ENCODE measurements at regions not wholly inside any gene's neighbourhood (a gene's known extent, or its start where the extent isn't known, plus 50 kb on each side); places are given as distances from the start of the nearest gene placed in this dataset.

- Histone ChIP-seq H2AFZ (ENCODE audit: low read depth, low read length, poor library complexity, severe bottlenecking) (no peak overlapping the region), H3K4me1 (ENCODE audit: control insufficient read depth in 1 of 2, insufficient read depth in 2 of 2, low read length in 2 of 2) (no peaks in the 10 kb centered on the region), H3K9me3 (ENCODE audit: control insufficient read depth in 1 of 2, insufficient read depth in 1 of 2, low read depth in 1 of 2, low read length in 2 of 2) (no peaks in the 10 kb centered on the region), H3K27me3 (ENCODE audit: insufficient read depth, low read length) (peaks cover 50% of the 10 kb centered on the region), H3K4me3 (replicated peaks in 1 of 2; ENCODE audit: low read depth in 1 of 2, low read length in 2 of 2) (no peak overlapping the region), H4K20me1 (ENCODE audit: insufficient read depth) (no peaks in the 10 kb centered on the region), H3K27ac (ENCODE audit: low read depth, low read length) (no peak overlapping the region), H3K79me2 (ENCODE audit: insufficient read depth, low read length) (no peaks in the 10 kb centered on the region), H3K9ac (ENCODE audit: low read length) (no peak overlapping the region), H3K4me2 (ENCODE audit: low read length) (no peak overlapping the region), H3K9me2 (ENCODE audit: insufficient read depth) (no peaks in the 10 kb centered on the region), H3K36me3 (ENCODE audit: control insufficient read depth in 1 of 2, insufficient read depth in 2 of 2, low read length in 2 of 2) (no peaks in the 10 kb centered on the region)
- no peak for TF ChIP-seq TCF7L2 (IDR thresholded peaks at IDR 0.05; ENCODE audit: borderline replicate concordance, extremely low read depth, insufficient read depth, insufficient read length)
- no peak for TF ChIP-seq SIN3A (IDR thresholded peaks at IDR 0.05; ENCODE audit: low read depth)
- no peak for TF ChIP-seq ZFX (IDR thresholded peaks at IDR 0.05)
- no peak for TF ChIP-seq JUND (IDR thresholded peaks at IDR 0.05)
- TF ChIP-seq, protein P1, sequence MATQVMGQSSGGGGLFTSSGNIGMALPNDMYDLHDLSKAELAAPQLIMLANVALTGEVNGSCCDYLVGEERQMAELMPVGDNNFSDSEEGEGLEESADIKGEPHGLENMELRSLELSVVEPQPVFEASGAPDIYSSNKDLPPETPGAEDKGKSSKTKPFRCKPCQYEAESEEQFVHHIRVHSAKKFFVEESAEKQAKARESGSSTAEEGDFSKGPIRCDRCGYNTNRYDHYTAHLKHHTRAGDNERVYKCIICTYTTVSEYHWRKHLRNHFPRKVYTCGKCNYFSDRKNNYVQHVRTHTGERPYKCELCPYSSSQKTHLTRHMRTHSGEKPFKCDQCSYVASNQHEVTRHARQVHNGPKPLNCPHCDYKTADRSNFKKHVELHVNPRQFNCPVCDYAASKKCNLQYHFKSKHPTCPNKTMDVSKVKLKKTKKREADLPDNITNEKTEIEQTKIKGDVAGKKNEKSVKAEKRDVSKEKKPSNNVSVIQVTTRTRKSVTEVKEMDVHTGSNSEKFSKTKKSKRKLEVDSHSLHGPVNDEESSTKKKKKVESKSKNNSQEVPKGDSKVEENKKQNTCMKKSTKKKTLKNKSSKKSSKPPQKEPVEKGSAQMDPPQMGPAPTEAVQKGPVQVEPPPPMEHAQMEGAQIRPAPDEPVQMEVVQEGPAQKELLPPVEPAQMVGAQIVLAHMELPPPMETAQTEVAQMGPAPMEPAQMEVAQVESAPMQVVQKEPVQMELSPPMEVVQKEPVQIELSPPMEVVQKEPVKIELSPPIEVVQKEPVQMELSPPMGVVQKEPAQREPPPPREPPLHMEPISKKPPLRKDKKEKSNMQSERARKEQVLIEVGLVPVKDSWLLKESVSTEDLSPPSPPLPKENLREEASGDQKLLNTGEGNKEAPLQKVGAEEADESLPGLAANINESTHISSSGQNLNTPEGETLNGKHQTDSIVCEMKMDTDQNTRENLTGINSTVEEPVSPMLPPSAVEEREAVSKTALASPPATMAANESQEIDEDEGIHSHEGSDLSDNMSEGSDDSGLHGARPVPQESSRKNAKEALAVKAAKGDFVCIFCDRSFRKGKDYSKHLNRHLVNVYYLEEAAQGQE (IDR thresholded peaks at IDR 0.05; ENCODE audit: low read depth) = no peak
- no peak for TF ChIP-seq CBX3 (IDR thresholded peaks at IDR 0.05; ENCODE audit: low read depth)
- TF ChIP-seq, protein P2, sequence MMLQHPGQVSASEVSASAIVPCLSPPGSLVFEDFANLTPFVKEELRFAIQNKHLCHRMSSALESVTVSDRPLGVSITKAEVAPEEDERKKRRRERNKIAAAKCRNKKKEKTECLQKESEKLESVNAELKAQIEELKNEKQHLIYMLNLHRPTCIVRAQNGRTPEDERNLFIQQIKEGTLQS (IDR thresholded peaks at IDR 0.05) = no peak
- TF ChIP-seq, protein P3, sequence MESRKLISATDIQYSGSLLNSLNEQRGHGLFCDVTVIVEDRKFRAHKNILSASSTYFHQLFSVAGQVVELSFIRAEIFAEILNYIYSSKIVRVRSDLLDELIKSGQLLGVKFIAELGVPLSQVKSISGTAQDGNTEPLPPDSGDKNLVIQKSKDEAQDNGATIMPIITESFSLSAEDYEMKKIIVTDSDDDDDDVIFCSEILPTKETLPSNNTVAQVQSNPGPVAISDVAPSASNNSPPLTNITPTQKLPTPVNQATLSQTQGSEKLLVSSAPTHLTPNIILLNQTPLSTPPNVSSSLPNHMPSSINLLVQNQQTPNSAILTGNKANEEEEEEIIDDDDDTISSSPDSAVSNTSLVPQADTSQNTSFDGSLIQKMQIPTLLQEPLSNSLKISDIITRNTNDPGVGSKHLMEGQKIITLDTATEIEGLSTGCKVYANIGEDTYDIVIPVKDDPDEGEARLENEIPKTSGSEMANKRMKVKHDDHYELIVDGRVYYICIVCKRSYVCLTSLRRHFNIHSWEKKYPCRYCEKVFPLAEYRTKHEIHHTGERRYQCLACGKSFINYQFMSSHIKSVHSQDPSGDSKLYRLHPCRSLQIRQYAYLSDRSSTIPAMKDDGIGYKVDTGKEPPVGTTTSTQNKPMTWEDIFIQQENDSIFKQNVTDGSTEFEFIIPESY (IDR thresholded peaks at IDR 0.05; ENCODE audit: extremely low read depth, insufficient replicate concordance, low read length) = no peak
- TF ChIP-seq YY1 (IDR thresholded peaks at IDR 0.05; ENCODE audit: extremely low read depth, insufficient replicate concordance, low read depth, low read length) = no peak
- no peak for TF ChIP-seq SP1 (IDR thresholded peaks at IDR 0.05; ENCODE audit: low read depth)
- TF ChIP-seq RAD21 (IDR thresholded peaks at IDR 0.05; ENCODE audit: low read depth) = no peak
- RAD21 ChIA-PET (ENCODE audit: low non-redundant PET in 1 of 2, low total read pairs in 2 of 2, uncharacterized antibody in 2 of 2, unreplicated experiment in 2 of 2) = no interaction called here
- intact Hi-C loops (cut with micrococcal nuclease) = no loop called here
- BruUV-seq (replicated peaks) = no TSS peak
- CTCF ChIA-PET = no interaction called here
- ATAC-seq (no peak), DNase-seq (ENCODE audit: low read depth, low spot score) (no peak)
- POLR2A ChIA-PET = no interaction called here
These were observed 499.1 kb downstream of the INSC start for GRCh38 chr11:15613789-15614188.

Measured in HCT116 (cell line).